DND-41 (cell line): ENCODE measurements at regions not wholly inside any gene's neighbourhood (a gene's known extent, or its start where the extent isn't known, plus 50 kb on each side); places are given as distances from the start of the nearest gene placed in this dataset.

Experiments
- ATAC-seq: fragments of 200-7000 bp; cut with Tn5 transposase; 3 replicates; pipeline ENCODE4 v1.9.1; 2021; ENCODE audit warnings: low read depth; ENCODE audit not compliant: insufficient read depth
- DNase-seq: peaks from one replicate; pipeline ENCODE4 v3.0.0-alpha.2; 2020
- H2AFZ ChIP-seq: 2 replicates; pipeline ENCODE4 v1.6.0; 2012; ENCODE audit warnings: low read depth, low read length
- H3K27ac ChIP-seq: 2 replicates; pipeline ENCODE4 v1.5.1; 2012; ENCODE audit warnings: low read length, inconsistent platforms
- H3K27me3 ChIP-seq: fragments of 200-600 bp; sonication (generic); 2 replicates; pipeline ENCODE4 v1.6.0; 2012; ENCODE audit warnings: low read length, mild to moderate bottlenecking, inconsistent platforms; ENCODE audit not compliant: insufficient read depth, poor library complexity
- H3K36me3 ChIP-seq: 2 replicates; pipeline ENCODE4 v1.5.1; 2012; ENCODE audit warnings: low read length, inconsistent platforms; ENCODE audit not compliant: insufficient read depth
- H3K4me1 ChIP-seq: 2 replicates; pipeline ENCODE4 v1.5.1; 2012; ENCODE audit warnings: mild to moderate bottlenecking, low read length; ENCODE audit not compliant: insufficient read depth
- H3K4me2 ChIP-seq: 2 replicates; pipeline ENCODE4 v1.6.0; 2012; ENCODE audit warnings: mild to moderate bottlenecking, moderate library complexity, low read length, inconsistent platforms; ENCODE audit not compliant: insufficient read depth
- H3K4me3 ChIP-seq, 2 experiments: fragments of 200-600 bp in 1 of 2; shearing (Covaris generic) in 1 of 2; 2 replicates each; pipeline ENCODE4 v1.5.1; 2012 to 2016; ENCODE audit warnings: inconsistent platforms in 2 of 2, low read length in 2 of 2, mild to moderate bottlenecking in 2 of 2, low read depth in 1 of 2, moderate library complexity in 1 of 2
- H3K79me2 ChIP-seq: 2 replicates; pipeline ENCODE4 v1.6.0; 2012; ENCODE audit warnings: low read length, inconsistent platforms; ENCODE audit not compliant: insufficient read depth
- H3K9ac ChIP-seq: 2 replicates; pipeline ENCODE4 v1.6.0; 2012; ENCODE audit warnings: low read depth, mild to moderate bottlenecking, inconsistent platforms, low read length, moderate library complexity
- H3K9me3 ChIP-seq: 2 replicates; pipeline ENCODE4 v1.5.1; 2012; ENCODE audit warnings: low read length, moderate library complexity, mild to moderate bottlenecking, inconsistent platforms; ENCODE audit not compliant: insufficient read depth, severe bottlenecking
- H4K20me1 ChIP-seq: 2 replicates; pipeline ENCODE4 v1.6.0; 2012; ENCODE audit warnings: low read length; ENCODE audit not compliant: insufficient read depth
- EZH2 ChIP-seq: IDR thresholded peaks from 3 replicates; pipeline ENCODE4 v1.6.1; 2012; ENCODE audit warnings: borderline replicate concordance, low read depth, mild to moderate bottlenecking, moderate library complexity, low read length, inconsistent platforms; ENCODE audit not compliant: severe bottlenecking
- TF ChIP-seq, protein P1 (sequence below): IDR thresholded peaks from 2 replicates; pipeline ENCODE4 v1.5.1; 2012; ENCODE audit warnings: borderline replicate concordance, low read length, moderate library complexity, mild to moderate bottlenecking; ENCODE audit not compliant: poor library complexity, severe bottlenecking; ENCODE audit errors: extremely low read depth

DNA sequence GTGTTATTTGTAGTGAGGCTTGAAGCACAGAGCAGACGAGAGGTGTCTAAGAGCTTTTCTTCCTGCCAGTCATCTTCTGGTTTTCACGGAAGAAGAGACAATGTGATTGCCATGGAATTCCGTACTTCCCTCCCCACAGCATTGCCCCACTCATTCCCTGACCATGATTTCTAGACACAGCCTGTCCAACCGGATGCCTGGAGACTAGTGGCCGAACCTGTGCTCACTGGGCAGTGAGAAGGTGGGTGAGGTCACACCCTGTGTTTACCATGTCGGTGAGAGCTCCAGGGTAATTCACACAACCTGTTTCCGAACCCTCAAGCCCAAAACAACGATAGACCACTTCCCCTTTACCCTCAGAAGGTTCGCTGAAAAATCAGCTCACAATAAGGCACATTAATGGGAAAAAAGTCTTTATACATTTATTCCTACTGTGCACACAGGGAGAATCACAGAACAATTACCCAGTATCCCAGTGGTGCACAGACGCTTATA is 271.9 kb upstream of the FMN2 start:
- no peak for ATAC-seq
- H3K27ac ChIP-seq = no peak overlapping the region

DNA sequence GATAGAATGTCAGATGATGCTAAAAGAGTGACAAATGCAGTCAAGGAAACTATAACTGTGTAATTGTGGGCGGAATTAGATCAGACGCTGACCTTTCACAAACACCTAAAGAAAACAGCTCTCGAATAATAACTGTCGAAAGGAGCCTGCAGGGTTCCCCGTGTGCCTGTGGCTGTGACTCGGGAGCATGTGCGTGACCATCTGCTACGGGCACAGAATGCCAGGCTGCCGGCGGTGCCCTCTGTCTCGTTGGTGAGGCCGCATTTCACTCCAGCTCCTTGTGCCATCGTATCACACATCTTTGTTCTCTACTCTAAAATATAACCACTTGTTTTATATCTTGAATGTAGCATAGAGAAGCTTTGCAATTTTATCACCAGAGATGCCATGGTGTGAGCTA is 267.8 kb upstream of the FMN2 start:
- Histone ChIP-seq H4K20me1 (no peaks in the 10 kb centered on the region), H3K4me3 (no peak overlapping the region), H2AFZ (no peak overlapping the region), H3K9ac (no peak overlapping the region), H3K36me3 (no peaks in the 10 kb centered on the region), H3K4me1 (no peaks in the 10 kb centered on the region), H3K9me3 (no peaks in the 10 kb centered on the region), H3K27ac (no peak overlapping the region), H3K27me3 (no peaks in the 10 kb centered on the region), H3K79me2 (no peaks in the 10 kb centered on the region), H3K4me2 (no peak overlapping the region)
- ATAC-seq = no peak
- no peak for DNase-seq
- TF ChIP-seq, protein P1, sequence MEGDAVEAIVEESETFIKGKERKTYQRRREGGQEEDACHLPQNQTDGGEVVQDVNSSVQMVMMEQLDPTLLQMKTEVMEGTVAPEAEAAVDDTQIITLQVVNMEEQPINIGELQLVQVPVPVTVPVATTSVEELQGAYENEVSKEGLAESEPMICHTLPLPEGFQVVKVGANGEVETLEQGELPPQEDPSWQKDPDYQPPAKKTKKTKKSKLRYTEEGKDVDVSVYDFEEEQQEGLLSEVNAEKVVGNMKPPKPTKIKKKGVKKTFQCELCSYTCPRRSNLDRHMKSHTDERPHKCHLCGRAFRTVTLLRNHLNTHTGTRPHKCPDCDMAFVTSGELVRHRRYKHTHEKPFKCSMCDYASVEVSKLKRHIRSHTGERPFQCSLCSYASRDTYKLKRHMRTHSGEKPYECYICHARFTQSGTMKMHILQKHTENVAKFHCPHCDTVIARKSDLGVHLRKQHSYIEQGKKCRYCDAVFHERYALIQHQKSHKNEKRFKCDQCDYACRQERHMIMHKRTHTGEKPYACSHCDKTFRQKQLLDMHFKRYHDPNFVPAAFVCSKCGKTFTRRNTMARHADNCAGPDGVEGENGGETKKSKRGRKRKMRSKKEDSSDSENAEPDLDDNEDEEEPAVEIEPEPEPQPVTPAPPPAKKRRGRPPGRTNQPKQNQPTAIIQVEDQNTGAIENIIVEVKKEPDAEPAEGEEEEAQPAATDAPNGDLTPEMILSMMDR = no peak
- no peak for TF ChIP-seq EZH2

More for the DNA sequence above, 271.9 kb upstream of the FMN2 start:
- Histone ChIP-seq H3K9ac (no peak overlapping the region), H3K79me2 (no peaks in the 10 kb centered on the region), H2AFZ (no peak overlapping the region), H3K36me3 (no peaks in the 10 kb centered on the region), H4K20me1 (no peaks in the 10 kb centered on the region), H3K4me2 (no peak overlapping the region), H3K4me3 (no peak overlapping the region), H3K9me3 (no peaks in the 10 kb centered on the region), H3K27me3 (no peaks in the 10 kb centered on the region), H3K4me1 (no peaks in the 10 kb centered on the region)
- DNase-seq = no peak
- TF ChIP-seq, protein P1 = no peak
- no peak for TF ChIP-seq EZH2

DNA sequence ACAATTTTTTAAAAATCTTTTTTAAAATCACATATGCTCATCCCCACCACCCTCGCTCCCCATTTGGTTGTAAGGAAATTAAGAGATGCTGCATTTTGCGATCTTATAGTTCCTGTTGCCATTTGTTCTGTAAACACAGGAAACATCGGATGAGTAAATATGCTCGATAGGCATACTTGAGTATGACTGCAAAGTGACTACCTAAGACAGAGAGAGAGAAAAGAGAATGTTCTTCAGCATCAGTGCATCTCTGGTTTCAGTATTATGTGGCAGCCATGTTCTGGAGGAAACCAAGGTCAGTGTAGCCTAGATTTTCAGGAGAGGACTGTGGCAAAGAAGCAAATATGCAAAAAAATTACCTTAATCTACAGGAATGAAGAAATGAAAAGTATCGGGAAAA is 265.5 kb upstream of the FMN2 start:
- Histone ChIP-seq H3K36me3 (no peaks in the 10 kb centered on the region), H3K9me3 (no peaks in the 10 kb centered on the region), H3K4me2 (no peak overlapping the region), H4K20me1 (no peaks in the 10 kb centered on the region), H3K27ac (no peak overlapping the region), H3K4me3 (no peak overlapping the region), H2AFZ (no peak overlapping the region), H3K4me1 (no peaks in the 10 kb centered on the region), H3K79me2 (no peaks in the 10 kb centered on the region), H3K9ac (no peak overlapping the region), H3K27me3 (no peaks in the 10 kb centered on the region)
- DNase-seq = no peak
- no peak for ATAC-seq
- TF ChIP-seq, protein P1 = no peak
- no peak for TF ChIP-seq EZH2

DNA sequence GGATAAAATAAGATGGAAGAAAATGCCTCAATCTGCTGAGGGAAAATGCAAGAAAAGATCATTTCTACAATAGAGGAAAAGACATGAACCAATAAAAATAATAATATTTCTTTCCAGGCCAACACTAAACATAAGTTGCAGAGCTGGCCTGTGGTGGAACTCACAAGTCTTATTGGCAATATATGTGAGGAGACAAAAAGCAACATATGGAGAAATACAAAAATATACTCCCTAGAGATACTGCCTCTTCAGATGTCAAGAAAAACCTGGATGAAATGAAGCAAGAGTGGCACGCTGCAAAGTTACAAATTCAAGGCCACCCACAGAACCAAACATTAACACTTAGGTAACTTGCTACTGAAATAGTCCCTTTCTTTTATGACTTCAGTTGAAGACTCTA is 264.9 kb upstream of the FMN2 start:
- H4K20me1 ChIP-seq = no peaks in the 10 kb centered on the region
- H3K79me2 ChIP-seq = no peaks in the 10 kb centered on the region
- DNase-seq (no peak), ATAC-seq (no peak)
- no peak overlapping the region for H3K9ac ChIP-seq
- peaks cover 3% of the 10 kb centered on the region; the same call in 1 of the 2 replicates for H3K4me1 ChIP-seq
- no peak overlapping the region for H3K4me2 ChIP-seq
- H2AFZ ChIP-seq = no peak overlapping the region
- H3K27ac ChIP-seq = no peak overlapping the region
- H3K36me3 ChIP-seq = no peaks in the 10 kb centered on the region
- H3K9me3 ChIP-seq = no peaks in the 10 kb centered on the region
- H3K27me3 ChIP-seq = no peaks in the 10 kb centered on the region
- H3K4me3 ChIP-seq = no peak overlapping the region
- TF ChIP-seq, protein P1 = no peak
- TF ChIP-seq EZH2 = no peak
